Lower leg skin (tissue), 3 donors: ENCODE measurements at regions not wholly inside any gene's neighbourhood (a gene's known extent, or its start where the extent isn't known, plus 50 kb on each side); places are given as distances from the start of the nearest gene placed in this dataset.

ENCODE experiments used
- CTCF ChIP-seq, 3 donors: fragments of 450-650 bp; IDR thresholded peaks; one replicate each; pipeline ENCODE4 v1.5.1; 2016; ENCODE audit warnings: antibody characterized with exemption in 3 of 3, mild to moderate bottlenecking in 3 of 3, moderate library complexity in 2 of 3
- POLR2A ChIP-seq, 2 donors: fragments of 450-650 bp; IDR thresholded peaks; one replicate each; pipeline ENCODE4 v1.6.1; 2016 to 2017; ENCODE audit warnings: antibody characterized with exemption in 2 of 2, mild to moderate bottlenecking in 1 of 2, moderate library complexity in 1 of 2

- TF ChIP-seq CTCF (IDR thresholded peaks at IDR 0.05) (no peak), POLR2A (IDR thresholded peaks at IDR 0.05) (no peak)
Observed at GRCh38 chr10:126803394-126803793, 101.8 kb upstream of the DOCK1 start.
